ENCODE measurements at regions not wholly inside any gene's neighbourhood (a gene's known extent, or its start where the extent isn't known, plus 50 kb on each side); places are given as distances from the start of the nearest gene placed in this dataset.

GRCh38 chr2:43041661-43042360, 184.6 kb downstream of the ZFP36L2 start:
- peaks cover 8% of the 10 kb centered on the region for H3K4me1 Mint-ChIP-seq
- ChIA-PET CTCF (interaction anchor here (0.6 to 1.2 kb wide), 2 partner anchors 18 to 535 kb away, joined by 3 read pairs; no protein-coding TSS in a partner anchor), POLR2A (no interaction called here)
- H3K27me3 Mint-ChIP-seq: no peaks in the 10 kb centered on the region
- H3K27ac Mint-ChIP-seq: no peak overlapping the region
- DNase-seq: no peak
- H3K36me3 Mint-ChIP-seq (ENCODE audit: low read depth): no peaks in the 10 kb centered on the region
- no peaks in the 10 kb centered on the region for H3K9me3 Mint-ChIP-seq
- H3K4me3 Mint-ChIP-seq: no peak overlapping the region

DNA sequence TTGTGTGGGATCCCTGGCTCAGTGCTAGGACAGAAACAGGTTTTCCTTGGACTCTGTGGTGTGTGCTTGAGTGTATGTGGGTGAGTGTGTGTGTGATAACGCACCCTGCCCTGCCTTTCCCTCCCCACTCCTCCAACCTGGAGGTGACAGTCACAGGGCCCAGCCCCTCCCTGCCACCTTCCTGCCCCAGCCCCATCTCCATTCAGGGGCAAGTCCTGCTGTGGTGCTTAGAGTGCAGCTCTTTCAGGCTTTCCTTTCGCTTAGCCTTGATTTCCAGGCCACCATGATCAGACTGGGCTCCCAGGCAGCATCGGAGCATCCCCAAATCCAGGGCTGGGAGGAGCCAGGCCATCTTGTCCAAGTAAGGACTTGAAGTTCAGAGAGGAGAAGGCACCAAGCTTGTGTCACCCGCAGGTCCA, 185.2 kb downstream of the ZFP36L2 start:
- H3K36me3 Mint-ChIP-seq (ENCODE audit: low read depth): no peaks in the 10 kb centered on the region
- no peaks in the 10 kb centered on the region for H3K9me3 Mint-ChIP-seq
- ChIA-PET CTCF (interaction anchor here (0.6 to 1.2 kb wide), 2 partner anchors 17 to 536 kb away, joined by 3 read pairs; no protein-coding TSS in a partner anchor), POLR2A (no interaction called here)
- DNase-seq: no peak
- no peak overlapping the region for H3K4me3 Mint-ChIP-seq
- H3K27ac Mint-ChIP-seq: no peak overlapping the region
- H3K4me1 Mint-ChIP-seq: peaks cover 3% of the 10 kb centered on the region
- no peaks in the 10 kb centered on the region for H3K27me3 Mint-ChIP-seq

DNA sequence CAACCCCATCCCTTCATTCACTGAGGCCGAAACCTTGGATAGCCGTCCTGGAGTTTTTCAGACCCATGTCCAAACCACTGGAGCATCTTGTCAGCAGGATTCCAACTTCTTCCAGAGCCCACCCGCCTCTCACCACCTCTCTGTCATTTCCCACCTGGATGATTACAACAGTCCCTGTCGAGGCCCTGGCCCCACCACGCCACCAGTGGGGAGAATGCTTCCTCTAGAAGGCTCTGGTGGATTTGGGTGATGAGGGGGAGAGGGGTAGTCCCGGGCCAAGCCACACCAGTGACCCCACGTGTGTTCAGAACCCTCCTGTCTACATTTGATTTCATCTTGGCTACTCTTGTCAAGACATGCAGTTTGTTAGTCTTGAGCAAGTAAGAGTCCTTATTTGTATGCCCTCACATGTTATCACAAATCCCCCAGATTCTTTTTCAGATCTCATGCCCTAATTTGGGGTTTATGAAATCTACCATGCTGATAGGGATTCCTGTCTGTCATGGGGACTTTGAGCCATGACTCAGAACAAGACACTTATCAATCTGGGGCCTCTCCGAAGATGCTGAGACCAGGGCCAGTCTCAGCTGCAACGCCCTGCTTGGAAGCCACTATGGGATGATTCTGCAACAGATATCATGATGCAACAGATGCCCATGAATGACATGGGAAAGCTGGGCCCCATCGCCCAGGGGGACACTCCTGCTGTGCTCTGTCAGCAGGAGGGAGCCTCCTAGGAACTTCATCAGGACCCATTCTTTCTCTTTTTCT, 186.1 kb downstream of the ZFP36L2 start:
- DNase-seq: no peak
- Mint-ChIP-seq H3K4me1 (no peaks in the 10 kb centered on the region), H3K27ac (no peak overlapping the region), H3K36me3 (ENCODE audit: low read depth) (no peaks in the 10 kb centered on the region), H3K4me3 (no peak overlapping the region), H3K9me3 (no peaks in the 10 kb centered on the region), H3K27me3 (no peaks in the 10 kb centered on the region)
- ChIA-PET CTCF (no interaction called here), POLR2A (no interaction called here)

DNA sequence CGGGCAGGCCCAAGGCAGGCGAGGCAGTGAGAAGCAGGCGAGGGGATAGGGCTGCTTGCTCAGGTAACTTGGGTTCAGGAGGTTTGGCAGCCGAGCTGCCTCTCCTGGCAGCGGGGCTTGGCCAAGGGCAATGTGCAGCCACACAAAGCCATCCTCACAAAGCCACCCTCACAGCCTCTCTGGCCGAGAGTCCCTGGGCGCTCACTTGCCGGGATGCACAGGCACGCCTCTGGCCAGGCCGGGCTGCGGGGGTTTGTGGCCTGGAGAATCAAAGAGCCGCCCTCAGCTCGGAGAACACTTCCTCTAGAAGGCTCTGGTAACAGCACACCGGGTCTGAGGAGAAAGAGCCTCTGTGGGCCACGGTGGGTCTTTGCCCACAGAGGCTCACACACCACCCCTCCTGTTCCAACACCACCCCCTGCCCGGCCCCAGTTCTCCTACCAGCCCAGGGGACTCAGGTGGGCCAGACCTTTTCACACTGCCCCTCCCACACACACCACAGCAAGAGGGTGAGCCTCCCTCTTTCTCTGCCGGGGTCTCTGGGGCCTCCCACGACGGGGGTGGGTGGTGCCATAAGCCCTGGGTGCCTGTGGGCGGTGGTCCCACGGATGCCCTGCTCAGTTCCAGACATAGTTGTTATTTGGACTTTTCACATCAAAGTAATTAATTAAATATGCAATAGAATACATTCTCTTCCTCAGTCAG, 186.9 kb downstream of the ZFP36L2 start:
- Mint-ChIP-seq H3K4me1 (no peaks in the 10 kb centered on the region), H3K9me3 (no peaks in the 10 kb centered on the region), H3K4me3 (no peak overlapping the region), H3K27me3 (no peaks in the 10 kb centered on the region), H3K27ac (peak overlapping the region; percentile 41), H3K36me3 (ENCODE audit: low read depth) (no peaks in the 10 kb centered on the region)
- no peak for DNase-seq
- ChIA-PET POLR2A (no interaction called here), CTCF (no interaction called here)

DNA sequence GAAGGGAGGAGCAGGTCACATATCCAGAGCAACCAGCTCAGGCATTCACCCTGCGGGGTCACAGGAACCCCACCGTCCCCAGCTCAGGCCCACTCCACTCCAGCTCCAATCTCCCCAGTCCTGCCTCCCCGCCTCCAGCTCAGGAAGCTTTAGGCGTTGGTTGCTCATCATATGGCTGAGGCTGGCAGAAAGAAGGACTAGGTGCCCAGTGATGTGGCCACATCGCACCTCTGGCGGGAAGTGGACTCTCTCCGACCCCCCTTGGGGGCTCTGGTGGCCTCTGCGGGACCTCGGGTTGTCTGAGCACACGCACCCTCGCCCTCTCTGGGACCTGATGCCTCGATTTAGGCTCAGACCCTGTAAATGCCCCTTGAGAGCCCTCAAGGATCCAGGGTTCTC, 187.7 kb downstream of the ZFP36L2 start:
- peaks cover 1% of the 10 kb centered on the region for H3K4me1 Mint-ChIP-seq
- no peaks in the 10 kb centered on the region for H3K27me3 Mint-ChIP-seq
- DNase-seq: no peak
- ChIA-PET POLR2A (no interaction called here), CTCF (no interaction called here)
- H3K27ac Mint-ChIP-seq: no peak overlapping the region
- no peak overlapping the region for H3K4me3 Mint-ChIP-seq
- no peaks in the 10 kb centered on the region for H3K9me3 Mint-ChIP-seq
- no peaks in the 10 kb centered on the region for H3K36me3 Mint-ChIP-seq (ENCODE audit: low read depth)

GRCh38 chr2:43038034-43038695, 188.2 kb downstream of the ZFP36L2 start:
- POLR2A ChIA-PET: no interaction called here
- Mint-ChIP-seq H3K4me1 (peaks cover 3% of the 10 kb centered on the region), H3K4me3 (no peak overlapping the region), H3K27ac (no peak overlapping the region), H3K9me3 (no peaks in the 10 kb centered on the region), H3K27me3 (no peaks in the 10 kb centered on the region), H3K36me3 (ENCODE audit: low read depth) (no peaks in the 10 kb centered on the region)
- CTCF ChIA-PET: interaction anchor here (0.5 kb wide), 1 partner anchor 9 kb away, joined by 3 read pairs; no protein-coding TSS in a partner anchor
- DNase-seq: no peak

DNA sequence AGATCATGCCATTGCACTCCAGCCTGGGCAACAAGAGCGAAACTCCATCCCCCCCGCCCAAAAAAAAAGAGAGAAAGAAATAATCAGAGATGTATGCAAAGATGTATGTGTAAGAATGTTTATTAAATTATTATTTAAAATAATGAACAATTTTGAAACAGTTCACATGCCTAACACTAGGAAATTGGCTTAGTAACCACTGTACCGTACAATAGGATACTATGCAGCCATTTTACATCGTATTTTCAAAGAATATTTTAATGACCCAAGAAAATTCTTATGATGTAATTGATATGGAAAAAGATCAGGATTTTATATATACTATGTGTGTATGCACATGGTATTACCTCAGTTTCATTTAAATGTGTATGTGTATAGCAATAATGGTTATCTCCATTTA, 190.5 kb downstream of the ZFP36L2 start:
- Mint-ChIP-seq H3K27me3 (no peaks in the 10 kb centered on the region), H3K9me3 (no peaks in the 10 kb centered on the region), H3K27ac (no peak overlapping the region), H3K4me3 (no peak overlapping the region), H3K36me3 (ENCODE audit: low read depth) (no peaks in the 10 kb centered on the region), H3K4me1 (peaks cover 12% of the 10 kb centered on the region)
- DNase-seq: no peak
- ChIA-PET POLR2A (no interaction called here), CTCF (no interaction called here)

- no peaks in the 10 kb centered on the region for H3K27me3 Mint-ChIP-seq
- no peaks in the 10 kb centered on the region for H3K9me3 Mint-ChIP-seq
- no peak overlapping the region for H3K27ac Mint-ChIP-seq
- H3K4me3 Mint-ChIP-seq: no peak overlapping the region
- ChIA-PET CTCF (no interaction called here), POLR2A (no interaction called here)
- H3K36me3 Mint-ChIP-seq (ENCODE audit: low read depth): no peaks in the 10 kb centered on the region
- peaks cover 12% of the 10 kb centered on the region for H3K4me1 Mint-ChIP-seq
- no peak for DNase-seq
Measured at GRCh38 chr2:43034921-43035320, 191.5 kb downstream of the ZFP36L2 start.

DNA sequence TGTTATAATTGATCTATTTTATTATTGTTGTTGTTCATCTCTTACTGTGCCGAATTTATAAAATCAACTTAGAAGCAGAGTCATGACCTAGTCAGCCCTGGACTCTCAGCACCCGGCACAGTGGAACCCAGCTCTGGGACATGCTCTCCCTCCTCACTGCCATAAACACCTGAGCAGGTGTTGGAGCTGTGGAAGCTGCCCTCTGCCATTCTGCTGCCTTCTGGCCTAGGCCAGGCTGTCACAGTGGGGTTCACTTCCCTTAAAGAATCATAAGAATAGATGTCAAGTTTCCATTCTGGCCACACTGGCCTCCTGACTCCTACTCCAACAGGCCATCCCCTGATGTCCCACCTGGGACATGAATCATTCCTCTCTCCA, 192.2 kb downstream of the ZFP36L2 start:
- no peaks in the 10 kb centered on the region for H3K9me3 Mint-ChIP-seq
- CTCF ChIA-PET: no interaction called here

DNA sequence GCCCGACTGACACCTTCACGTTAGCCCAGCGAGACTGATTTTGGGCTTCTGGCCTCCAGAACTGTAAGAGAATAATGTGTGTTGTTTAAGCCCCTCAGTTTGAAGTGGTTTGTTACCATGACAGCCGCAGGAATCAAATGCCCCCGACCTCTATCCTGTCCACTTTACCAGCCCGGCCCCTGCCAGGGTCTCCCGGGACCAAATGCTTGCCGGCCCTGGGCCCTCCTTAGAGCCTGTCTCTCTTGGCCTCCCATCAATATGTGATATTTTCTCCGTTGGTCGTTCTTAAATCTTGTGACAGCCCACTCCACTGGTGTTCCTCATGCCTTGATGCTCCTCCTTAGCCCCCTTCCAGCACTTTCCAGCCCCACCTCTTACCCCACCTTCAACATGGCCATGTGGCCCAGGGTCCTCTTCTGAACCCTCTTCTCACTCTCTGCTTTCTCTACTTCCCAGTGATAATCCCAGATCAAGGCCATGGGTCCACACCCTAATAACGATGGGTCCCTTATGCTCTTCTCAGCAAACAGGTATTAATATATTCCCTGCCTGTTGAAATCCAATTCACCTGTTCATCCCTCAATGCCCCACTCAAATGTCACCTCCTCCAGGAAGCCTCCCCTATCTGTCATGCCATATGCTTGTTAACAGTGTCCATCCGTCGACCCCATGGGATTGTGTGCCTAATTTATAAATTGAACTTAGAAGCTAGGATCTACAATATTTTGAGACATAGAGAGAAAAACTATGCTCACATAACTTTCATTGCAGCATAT, 192.8 kb downstream of the ZFP36L2 start:
- no peak overlapping the region for H3K4me3 Mint-ChIP-seq
- no peak overlapping the region for H3K27ac Mint-ChIP-seq
- no peaks in the 10 kb centered on the region for H3K9me3 Mint-ChIP-seq
- CTCF ChIA-PET: no interaction called here
- DNase-seq: no peak
- H3K36me3 Mint-ChIP-seq (ENCODE audit: low read depth): no peaks in the 10 kb centered on the region
- no peaks in the 10 kb centered on the region for H3K27me3 Mint-ChIP-seq
- POLR2A ChIA-PET: no interaction called here
- peaks cover 12% of the 10 kb centered on the region for H3K4me1 Mint-ChIP-seq

More for the DNA sequence above, 192.2 kb downstream of the ZFP36L2 start:
- POLR2A ChIA-PET: no interaction called here
- DNase-seq: no peak
- Mint-ChIP-seq H3K4me1 (peaks cover 12% of the 10 kb centered on the region), H3K27me3 (no peaks in the 10 kb centered on the region), H3K36me3 (ENCODE audit: low read depth) (no peaks in the 10 kb centered on the region), H3K4me3 (no peak overlapping the region), H3K27ac (no peak overlapping the region)

GRCh38 chr2:43033016-43033270, 193.5 kb downstream of the ZFP36L2 start:
- H3K4me3 Mint-ChIP-seq: no peak overlapping the region
- H3K9me3 Mint-ChIP-seq: no peaks in the 10 kb centered on the region
- H3K36me3 Mint-ChIP-seq (ENCODE audit: low read depth): no peaks in the 10 kb centered on the region
- ChIA-PET POLR2A (no interaction called here), CTCF (interaction anchor here (0.6 kb wide), 1 partner anchor 302 kb away, joined by 3 read pairs; no protein-coding TSS in a partner anchor)
- no peak overlapping the region for H3K27ac Mint-ChIP-seq
- peaks cover 12% of the 10 kb centered on the region for H3K4me1 Mint-ChIP-seq
- H3K27me3 Mint-ChIP-seq: no peaks in the 10 kb centered on the region
- DNase-seq: no peak

- CTCF ChIA-PET: interaction anchor here (0.6 to 1.4 kb wide), 2 partner anchors 94 to 303 kb away, joined by 3 read pairs; no protein-coding TSS in a partner anchor
- POLR2A ChIA-PET: no interaction called here
- Mint-ChIP-seq H3K36me3 (ENCODE audit: low read depth) (no peaks in the 10 kb centered on the region), H3K4me3 (no peak overlapping the region), H3K27me3 (no peaks in the 10 kb centered on the region), H3K4me1 (peaks cover 12% of the 10 kb centered on the region), H3K27ac (no peak overlapping the region), H3K9me3 (no peaks in the 10 kb centered on the region)
- DNase-seq: no peak
Measured at GRCh38 chr2:43032213-43033015, 194.0 kb downstream of the ZFP36L2 start.
